WERI-Rb-1 (cell line): ENCODE measurements at regions not wholly inside any gene's neighbourhood (a gene's known extent, or its start where the extent isn't known, plus 50 kb on each side); places are given as distances from the start of the nearest gene placed in this dataset.
"Not testable (repeated sequence)": the region's sequence is repeated elsewhere in the genome, so short reads cannot be mapped to it uniquely, and the experiment has no call there.

Source experiments
- DNase-seq: peaks from one replicate; pipeline ENCODE4 v3.0.0-alpha.2; 2020
- H3K27ac ChIP-seq: fragments of 250-450 bp; sonication (Bioruptor Pico); 2 replicates; pipeline ENCODE4 v1.5.1; 2020; ENCODE audit warnings: mild to moderate bottlenecking, moderate library complexity
- H3K27me3 ChIP-seq: fragments of 250-450 bp; sonication (Bioruptor Pico); 2 replicates; pipeline ENCODE4 v1.5.1; 2021; ENCODE audit warnings: mild to moderate bottlenecking, low read depth, moderate library complexity; ENCODE audit not compliant: insufficient read depth, severe bottlenecking
- H3K36me3 ChIP-seq: fragments of 250-450 bp; sonication (Bioruptor Pico); 2 replicates; pipeline ENCODE4 v1.5.1; 2020; ENCODE audit warnings: mild to moderate bottlenecking, moderate library complexity
- H3K4me3 ChIP-seq: 2 replicates; pipeline ENCODE4 v1.5.1; 2011; ENCODE audit warnings: low read depth, mild to moderate bottlenecking, control low read depth, low read length
- H3K9me3 ChIP-seq: fragments of 250-450 bp; sonication (Bioruptor Pico); 2 replicates; pipeline ENCODE4 v1.5.1; 2021; ENCODE audit warnings: mild to moderate bottlenecking, moderate library complexity; ENCODE audit not compliant: severe bottlenecking
- TF ChIP-seq, protein P1 (sequence below): IDR thresholded peaks from 2 replicates; pipeline ENCODE4 v1.5.1; 2011; ENCODE audit warnings: low read depth, mild to moderate bottlenecking, control low read depth, inconsistent platforms, low read length

DNA sequence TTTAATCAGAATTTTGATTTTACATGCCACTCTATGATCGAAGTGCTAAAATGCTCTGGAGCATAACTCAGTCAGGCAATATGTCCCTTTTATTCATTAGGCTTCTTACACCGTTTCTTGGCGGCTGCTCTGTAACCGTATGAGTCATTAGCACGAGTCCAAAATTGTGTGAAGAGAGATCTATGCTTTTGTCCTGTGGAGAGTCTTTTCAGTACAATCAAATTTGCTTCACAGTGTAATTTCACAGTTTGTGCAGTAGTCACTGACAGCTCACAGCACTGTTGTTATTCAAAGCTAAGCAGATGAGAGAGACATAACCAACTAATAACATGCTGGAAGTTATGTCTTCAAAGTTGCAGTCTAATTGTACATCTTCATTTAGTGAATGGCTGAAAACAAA is 167.8 kb downstream of the PCDH10 start:
- Histone ChIP-seq H3K9me3 (no peaks in the 10 kb centered on the region), H3K27me3 (no peaks in the 10 kb centered on the region), H3K36me3 (no peaks in the 10 kb centered on the region), H3K4me3 (no peak overlapping the region), H3K27ac (no peak overlapping the region)
- DNase-seq: no peak
- TF ChIP-seq, protein P1, sequence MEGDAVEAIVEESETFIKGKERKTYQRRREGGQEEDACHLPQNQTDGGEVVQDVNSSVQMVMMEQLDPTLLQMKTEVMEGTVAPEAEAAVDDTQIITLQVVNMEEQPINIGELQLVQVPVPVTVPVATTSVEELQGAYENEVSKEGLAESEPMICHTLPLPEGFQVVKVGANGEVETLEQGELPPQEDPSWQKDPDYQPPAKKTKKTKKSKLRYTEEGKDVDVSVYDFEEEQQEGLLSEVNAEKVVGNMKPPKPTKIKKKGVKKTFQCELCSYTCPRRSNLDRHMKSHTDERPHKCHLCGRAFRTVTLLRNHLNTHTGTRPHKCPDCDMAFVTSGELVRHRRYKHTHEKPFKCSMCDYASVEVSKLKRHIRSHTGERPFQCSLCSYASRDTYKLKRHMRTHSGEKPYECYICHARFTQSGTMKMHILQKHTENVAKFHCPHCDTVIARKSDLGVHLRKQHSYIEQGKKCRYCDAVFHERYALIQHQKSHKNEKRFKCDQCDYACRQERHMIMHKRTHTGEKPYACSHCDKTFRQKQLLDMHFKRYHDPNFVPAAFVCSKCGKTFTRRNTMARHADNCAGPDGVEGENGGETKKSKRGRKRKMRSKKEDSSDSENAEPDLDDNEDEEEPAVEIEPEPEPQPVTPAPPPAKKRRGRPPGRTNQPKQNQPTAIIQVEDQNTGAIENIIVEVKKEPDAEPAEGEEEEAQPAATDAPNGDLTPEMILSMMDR: no peak

DNA sequence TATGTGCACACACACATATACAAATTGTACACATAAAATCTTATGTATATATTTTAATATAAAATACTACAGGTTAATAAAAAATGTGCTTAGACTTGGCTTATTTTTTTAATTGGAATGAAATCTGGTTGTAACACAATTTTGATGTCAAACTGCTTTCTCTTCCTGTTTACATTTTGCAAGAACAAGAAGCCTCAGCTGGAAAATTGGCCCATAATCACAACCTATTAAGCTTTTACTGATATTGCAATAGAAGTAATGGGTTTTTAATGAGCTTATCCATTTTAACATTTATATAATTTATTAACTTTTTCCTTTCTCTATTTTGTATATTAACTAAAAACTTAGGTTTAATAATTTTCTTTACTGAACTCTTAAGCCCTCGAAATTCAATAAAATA is 165.9 kb downstream of the PCDH10 start:
- Histone ChIP-seq H3K9me3 (no peaks in the 10 kb centered on the region), H3K27me3 (no peaks in the 10 kb centered on the region), H3K36me3 (no peaks in the 10 kb centered on the region), H3K27ac (no peak overlapping the region), H3K4me3 (no peak overlapping the region)
- no peak for DNase-seq
- TF ChIP-seq, protein P1: no peak

DNA sequence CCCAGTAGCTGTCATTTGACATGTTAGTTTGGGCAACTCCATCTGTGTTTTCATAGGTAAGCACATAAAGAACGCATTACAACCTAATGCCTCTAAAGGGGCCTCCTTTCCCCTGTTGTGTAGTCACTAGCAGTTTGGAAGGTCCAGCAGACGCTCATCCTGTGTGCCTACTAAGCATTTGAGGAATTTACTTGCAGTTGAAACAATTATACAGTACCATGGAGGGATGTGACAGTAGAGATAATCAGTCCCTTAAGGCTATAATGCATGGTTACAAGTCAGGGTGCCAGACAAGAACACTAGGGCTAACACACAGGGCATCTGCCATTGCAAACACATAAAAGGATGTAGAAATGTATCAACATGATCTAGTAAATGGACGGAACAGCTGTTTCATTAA is 138.3 kb downstream of the PCDH10 start:
- TF ChIP-seq, protein P1: no peak
- Histone ChIP-seq H3K27me3 (no peaks in the 10 kb centered on the region), H3K27ac (no peak overlapping the region), H3K36me3 (no peaks in the 10 kb centered on the region), H3K4me3 (no peak overlapping the region), H3K9me3 (no peaks in the 10 kb centered on the region)
- DNase-seq: no peak

DNA sequence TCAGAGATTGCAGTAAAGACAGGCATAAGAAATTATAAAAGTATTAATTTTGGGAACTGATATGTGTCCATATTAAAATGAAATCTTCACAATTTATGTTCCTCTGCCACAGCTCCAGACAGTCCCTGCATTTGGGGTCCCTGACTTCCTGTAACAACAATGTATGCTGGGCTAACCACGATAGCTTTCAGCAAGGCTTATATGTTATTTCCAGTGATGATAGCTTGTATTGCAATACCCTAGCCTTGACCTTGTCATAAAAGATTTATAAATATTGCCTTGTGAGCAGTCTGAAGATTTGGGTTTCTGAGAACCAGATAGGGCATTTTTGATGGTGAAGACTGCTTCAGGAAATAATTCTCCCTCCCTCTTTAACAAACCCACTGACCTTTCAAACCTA is 129.5 kb downstream of the PCDH10 start:
- Histone ChIP-seq H3K27ac (no peak overlapping the region), H3K27me3 (no peaks in the 10 kb centered on the region), H3K9me3 (no peaks in the 10 kb centered on the region), H3K36me3 (no peaks in the 10 kb centered on the region), H3K4me3 (no peak overlapping the region)
- TF ChIP-seq, protein P1: no peak
- no peak for DNase-seq

DNA sequence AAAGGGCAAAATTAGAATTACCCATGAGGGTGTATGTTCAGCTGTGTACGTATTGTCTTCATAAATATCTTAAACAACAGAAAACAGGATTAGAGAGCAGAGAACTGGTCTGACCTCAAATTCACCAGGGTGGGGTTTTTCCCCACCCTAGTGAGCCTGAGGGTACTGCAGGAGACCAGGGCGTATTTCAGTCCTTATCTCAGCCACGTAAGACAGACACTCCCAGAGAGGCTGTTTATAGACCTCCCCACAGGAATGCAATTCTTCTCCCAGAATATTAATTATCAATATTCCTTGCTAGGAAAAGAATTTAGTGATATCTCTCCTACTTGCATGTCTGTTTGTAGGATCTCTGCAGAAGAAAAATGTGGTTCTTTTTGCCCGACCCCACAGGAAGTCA is 128.8 kb downstream of the PCDH10 start:
- H3K9me3 ChIP-seq, H3K4me3 ChIP-seq, H3K27ac ChIP-seq, H3K27me3 ChIP-seq, DNase-seq, H3K36me3 ChIP-seq: not testable (repeated sequence)

DNA sequence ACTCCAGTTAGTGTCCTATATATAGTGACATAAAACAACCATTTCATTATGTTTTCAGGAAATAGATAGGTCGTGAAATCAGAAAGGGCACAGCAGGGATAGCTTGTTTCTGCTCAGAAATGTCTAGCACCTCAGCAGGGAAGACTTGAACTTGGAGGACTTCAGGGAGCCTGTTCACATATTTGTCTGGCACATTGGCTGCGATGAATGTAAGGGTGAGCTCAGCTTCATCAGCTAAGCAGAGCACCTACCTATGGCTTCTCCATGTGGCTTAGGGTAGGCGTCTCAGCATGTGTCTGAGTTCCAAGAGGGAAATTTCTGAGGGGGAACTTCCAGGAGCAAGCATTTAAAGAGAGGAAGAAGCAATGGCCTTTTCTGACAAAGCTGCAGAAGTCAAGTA is 126.2 kb downstream of the PCDH10 start:
- Histone ChIP-seq H3K9me3 (no peaks in the 10 kb centered on the region), H3K27ac (no peak overlapping the region), H3K4me3 (no peak overlapping the region), H3K27me3 (no peaks in the 10 kb centered on the region), H3K36me3 (no peaks in the 10 kb centered on the region)
- TF ChIP-seq, protein P1: no peak
- no peak for DNase-seq
